Upper lobe of left lung (tissue), 6 donors: ENCODE measurements at regions not wholly inside any gene's neighbourhood (a gene's known extent, or its start where the extent isn't known, plus 50 kb on each side); places are given as distances from the start of the nearest gene placed in this dataset.
A peak's percentile ranks its signal among the peaks of the same experiment; 100 is the strongest.

Experiments
- ATAC-seq, 2 donors: fragments of 200-7000 bp; cut with Tn5 transposase; one replicate each; pipeline ENCODE4 v1.9.1; 2022; ENCODE audit warnings: mild to moderate bottlenecking in 2 of 2, moderate library complexity in 2 of 2; ENCODE audit not compliant: low FRiP score in 2 of 2
- DNase-seq, 2 donors: peaks; one replicate each; pipeline ENCODE4 v3.0.0-alpha.2; 2019 to 2020
- H3K27ac ChIP-seq, 4 donors: fragments of 200-600 bp; sonication (generic); one replicate each; pipeline ENCODE4 v1.5.1; 2016 to 2019
- H3K27me3 ChIP-seq, 4 donors: fragments of 200-600 bp; sonication (generic); one replicate each; pipeline ENCODE4 v1.5.1; 2017 to 2019
- H3K36me3 ChIP-seq, 4 donors: fragments of 200-600 bp; sonication (generic); one replicate each; pipeline ENCODE4 v1.5.1; 2016 to 2019
- H3K4me1 ChIP-seq, 4 donors: fragments of 200-600 bp; sonication (generic); one replicate each; pipeline ENCODE4 v1.5.1; 2018 to 2019
- H3K4me3 ChIP-seq, 4 donors: fragments of 200-600 bp; sonication (generic); one replicate each; pipeline ENCODE4 v1.5.1; 2017 to 2019; ENCODE audit warnings: mild to moderate bottlenecking in 2 of 4, moderate library complexity in 1 of 4
- H3K9me3 ChIP-seq, 4 donors: fragments of 200-600 bp; sonication (generic); one replicate each; pipeline ENCODE4 v1.5.1; 2018 to 2019
- EP300 ChIP-seq, 4 donors: sonication (generic); formaldehyde crosslinking; IDR thresholded peaks; one replicate each; pipeline ENCODE4 v1.5.1; 2017; ENCODE audit warnings: antibody characterized with exemption in 4 of 4, control low read depth in 2 of 4
- POLR2A ChIP-seq, 4 donors: fragments of 450-650 bp; IDR thresholded peaks; one replicate each; pipeline ENCODE4 v1.5.1; 2016 to 2017; ENCODE audit warnings: antibody characterized with exemption in 4 of 4, mild to moderate bottlenecking in 2 of 4
- POLR2AphosphoS5 ChIP-seq, 2 donors: sonication (generic); formaldehyde crosslinking; IDR thresholded peaks; one replicate each; pipeline ENCODE4 v1.5.1; 2017; ENCODE audit warnings: antibody characterized with exemption in 2 of 2
- WGBS, 2 donors: methylation state at CpG; one replicate each; pipeline ENCODE4 v1.1.5; 2017 to 2018; 5-methylcytosine and 5-hydroxymethylcytosine counted together
- TF ChIP-seq, protein P1 (sequence below), 6 experiments: fragments of 450-650 bp in 4 of 6; fragments of 200-600 bp in 2 of 6; sonication (generic) in 2 of 6; IDR thresholded peaks; one replicate each; pipeline ENCODE4 v1.5.1; 2016 to 2019; ENCODE audit warnings: antibody characterized with exemption in 6 of 6
- donor health status: DM: no; HTN: no; CAD: no; lungs with moderate emphysema.
- donor health status: DM: no; HTN: yes; CAD: no; lungs with severe emphysema.

DNA sequence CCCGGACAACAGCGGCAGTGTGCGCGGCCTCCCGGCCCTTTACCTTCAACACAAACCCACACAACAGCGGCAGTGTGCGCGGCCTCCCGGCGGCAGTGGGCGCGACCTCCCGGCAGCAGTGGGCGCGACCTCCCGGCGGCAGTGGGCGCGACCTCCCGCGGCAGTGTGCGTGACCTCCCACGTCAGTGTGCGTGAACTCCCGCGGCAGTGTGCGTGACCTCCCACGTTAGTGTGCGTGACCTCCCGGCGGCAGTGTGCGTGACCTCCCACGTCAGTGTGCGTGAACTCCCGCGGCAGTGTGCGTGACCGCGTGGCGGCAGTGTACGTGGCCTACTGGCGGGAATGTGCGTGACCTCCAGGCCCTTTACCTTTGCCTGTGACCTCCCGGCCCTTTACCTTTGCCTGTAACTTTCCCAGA, 576.6 kb upstream of the FRG1 start:
- TF ChIP-seq EP300 (IDR thresholded peaks at IDR 0.05) (no peak), POLR2A (IDR thresholded peaks at IDR 0.05) (no peak), POLR2AphosphoS5 (IDR thresholded peaks at IDR 0.05) (no peak)
- TF ChIP-seq, protein P1, sequence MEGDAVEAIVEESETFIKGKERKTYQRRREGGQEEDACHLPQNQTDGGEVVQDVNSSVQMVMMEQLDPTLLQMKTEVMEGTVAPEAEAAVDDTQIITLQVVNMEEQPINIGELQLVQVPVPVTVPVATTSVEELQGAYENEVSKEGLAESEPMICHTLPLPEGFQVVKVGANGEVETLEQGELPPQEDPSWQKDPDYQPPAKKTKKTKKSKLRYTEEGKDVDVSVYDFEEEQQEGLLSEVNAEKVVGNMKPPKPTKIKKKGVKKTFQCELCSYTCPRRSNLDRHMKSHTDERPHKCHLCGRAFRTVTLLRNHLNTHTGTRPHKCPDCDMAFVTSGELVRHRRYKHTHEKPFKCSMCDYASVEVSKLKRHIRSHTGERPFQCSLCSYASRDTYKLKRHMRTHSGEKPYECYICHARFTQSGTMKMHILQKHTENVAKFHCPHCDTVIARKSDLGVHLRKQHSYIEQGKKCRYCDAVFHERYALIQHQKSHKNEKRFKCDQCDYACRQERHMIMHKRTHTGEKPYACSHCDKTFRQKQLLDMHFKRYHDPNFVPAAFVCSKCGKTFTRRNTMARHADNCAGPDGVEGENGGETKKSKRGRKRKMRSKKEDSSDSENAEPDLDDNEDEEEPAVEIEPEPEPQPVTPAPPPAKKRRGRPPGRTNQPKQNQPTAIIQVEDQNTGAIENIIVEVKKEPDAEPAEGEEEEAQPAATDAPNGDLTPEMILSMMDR (IDR thresholded peaks at IDR 0.05) = no peak
- Histone ChIP-seq H3K4me3 (no peak overlapping the region), H3K4me1 (no peaks in the 10 kb centered on the region), H3K27me3 (no peaks in the 10 kb centered on the region), H3K27ac (no peak overlapping the region), H3K36me3 (no peaks in the 10 kb centered on the region), H3K9me3 (no peaks in the 10 kb centered on the region)
- DNase-seq = peak in 1 of 2 donors; percentile 54
- no peak for ATAC-seq
- 90 to 91% methylated on average over 31 to 41 of the region's 44 CpGs for WGBS, 2 donors

DNA sequence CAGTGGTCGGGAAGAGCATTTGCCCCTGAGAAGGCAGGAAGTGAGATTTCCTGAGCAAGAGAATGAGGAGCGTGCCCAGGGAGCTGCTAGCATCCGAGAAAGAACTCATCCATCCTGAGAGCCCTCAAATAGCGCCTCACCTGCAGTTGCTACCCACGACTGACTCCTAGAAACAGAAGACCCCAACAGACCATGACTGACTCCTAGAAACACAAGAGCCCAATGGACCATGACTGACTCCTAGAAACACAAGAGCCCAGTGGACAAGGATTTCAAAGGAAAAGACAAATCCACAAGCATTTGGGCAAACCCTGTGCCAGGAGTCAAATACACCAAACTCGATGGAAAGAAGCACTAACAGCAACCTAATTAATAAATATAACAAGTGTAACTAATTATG, 575.2 kb upstream of the FRG1 start:
- no peak overlapping the region for H3K27ac ChIP-seq
- no peak for TF ChIP-seq POLR2AphosphoS5 (IDR thresholded peaks at IDR 0.05)
- no peak for ATAC-seq
- H3K4me3 ChIP-seq = no peak overlapping the region
- H3K9me3 ChIP-seq = no peaks in the 10 kb centered on the region
- WGBS, 2 donors = 66 to 68% methylated on average over 6 of the region's 6 CpGs
- DNase-seq = no peak
- H3K27me3 ChIP-seq = no peaks in the 10 kb centered on the region
- no peaks in the 10 kb centered on the region for H3K36me3 ChIP-seq
- H3K4me1 ChIP-seq = no peaks in the 10 kb centered on the region

DNA sequence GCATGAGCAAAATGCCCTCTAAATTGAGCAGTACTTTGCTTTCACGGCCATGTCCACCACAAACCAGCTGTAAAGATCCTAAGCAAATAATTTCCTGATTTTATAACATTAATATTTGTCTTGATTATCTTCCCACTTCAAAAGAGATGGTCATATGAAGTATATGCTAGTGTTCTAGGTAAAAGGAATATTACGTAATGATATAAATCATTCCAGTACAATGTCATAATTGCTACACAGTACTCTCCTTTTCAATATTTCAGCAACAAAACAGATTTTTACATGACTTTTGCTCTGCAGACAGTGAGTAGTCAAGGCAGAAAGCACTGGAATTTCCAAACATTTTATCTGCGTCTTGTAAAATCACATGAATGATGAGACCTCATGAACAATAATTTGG, 572.8 kb upstream of the FRG1 start:
- DNase-seq (no peak), ATAC-seq (no peak)
- Histone ChIP-seq H3K9me3 (no peaks in the 10 kb centered on the region), H3K36me3 (no peaks in the 10 kb centered on the region), H3K27ac (no peak overlapping the region), H3K4me1 (no peaks in the 10 kb centered on the region), H3K4me3 (no peak overlapping the region), H3K27me3 (no peaks in the 10 kb centered on the region)
- TF ChIP-seq, protein P1 (IDR thresholded peaks at IDR 0.05) = no peak
- TF ChIP-seq EP300 (IDR thresholded peaks at IDR 0.05) (no peak), POLR2AphosphoS5 (IDR thresholded peaks at IDR 0.05) (no peak), POLR2A (IDR thresholded peaks at IDR 0.05) (no peak)
- WGBS, 2 donors = 80 to 97% methylated on average over 3 of the region's 3 CpGs

DNA sequence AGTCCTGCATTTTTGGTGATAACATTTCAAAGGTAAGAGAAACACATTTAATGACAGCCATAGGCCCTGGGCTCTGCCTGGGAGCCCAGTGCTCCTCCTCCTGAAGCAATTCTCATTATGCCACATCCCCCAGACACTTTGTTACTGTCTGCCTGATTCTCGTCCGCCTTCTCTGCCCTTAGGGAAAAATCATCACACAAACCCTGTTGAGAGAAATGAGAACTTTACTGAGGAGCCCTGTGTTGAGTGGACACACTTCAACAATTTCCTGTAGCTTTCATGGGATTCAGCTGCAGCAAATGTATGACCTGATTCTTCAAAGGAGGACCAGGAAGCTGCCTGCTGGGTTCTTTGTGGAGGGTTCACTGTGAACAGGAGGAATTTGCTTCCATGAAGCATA, 566.5 kb upstream of the FRG1 start:
- 70 to 88% methylated on average over 2 of the region's 2 CpGs for WGBS, 2 donors
- Histone ChIP-seq H3K27me3 (no peaks in the 10 kb centered on the region), H3K4me1 (no peaks in the 10 kb centered on the region), H3K9me3 (no peaks in the 10 kb centered on the region), H3K27ac (no peak overlapping the region), H3K4me3 (no peak overlapping the region), H3K36me3 (no peaks in the 10 kb centered on the region)
- ATAC-seq (no peak), DNase-seq (no peak)
- TF ChIP-seq POLR2A (IDR thresholded peaks at IDR 0.05) (no peak), POLR2AphosphoS5 (IDR thresholded peaks at IDR 0.05) (no peak), EP300 (IDR thresholded peaks at IDR 0.05) (no peak)
- TF ChIP-seq, protein P1 (IDR thresholded peaks at IDR 0.05) = no peak

DNA sequence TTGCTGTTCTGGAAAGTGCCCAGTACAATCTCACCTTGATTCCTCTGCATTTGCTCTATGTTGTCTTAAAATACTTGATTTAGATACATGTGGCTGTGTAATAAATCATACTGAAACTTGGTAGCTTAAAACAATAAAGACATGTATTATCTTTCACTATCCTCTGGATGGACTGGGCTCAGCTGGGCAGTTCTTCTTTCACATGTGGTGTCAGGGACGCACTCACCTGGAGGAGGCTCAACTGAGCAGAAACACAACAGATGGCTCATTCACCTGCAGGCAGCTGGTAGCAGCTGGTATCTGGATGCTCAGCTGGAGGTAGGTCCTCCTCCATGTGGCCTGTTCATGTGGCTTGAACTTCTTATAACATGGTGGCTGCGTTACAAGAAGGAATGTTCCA, 563.8 kb upstream of the FRG1 start:
- H3K27me3 ChIP-seq = no peaks in the 10 kb centered on the region
- TF ChIP-seq POLR2AphosphoS5 (IDR thresholded peaks at IDR 0.05) = no peak
- no peak for TF ChIP-seq EP300 (IDR thresholded peaks at IDR 0.05)
- TF ChIP-seq, protein P1 (IDR thresholded peaks at IDR 0.05) = no peak
- no peak for TF ChIP-seq POLR2A (IDR thresholded peaks at IDR 0.05)
- no peak overlapping the region for H3K27ac ChIP-seq
- WGBS, 2 donors = 94 to 100% methylated on average over 1 to 2 of the region's 2 CpGs
- no peaks in the 10 kb centered on the region for H3K36me3 ChIP-seq
- DNase-seq (no peak), ATAC-seq (no peak)
- no peak overlapping the region for H3K4me3 ChIP-seq
- H3K9me3 ChIP-seq = no peaks in the 10 kb centered on the region
- no peaks in the 10 kb centered on the region for H3K4me1 ChIP-seq
